HEK293 (cell line): ENCODE measurements at regions not wholly inside any gene's neighbourhood (a gene's known extent, or its start where the extent isn't known, plus 50 kb on each side); places are given as distances from the start of the nearest gene placed in this dataset.

ENCODE experiments used
- CTCF ChIP-seq: fragments of 450-650 bp; formaldehyde crosslinking; IDR thresholded peaks from 2 replicates; pipeline ENCODE4 v1.5.1; 2016; ENCODE audit warnings: missing biosample characterization, missing genetic modification characterization
- PATZ1 ChIP-seq: fragments of 450-650 bp; formaldehyde crosslinking; IDR thresholded peaks from 2 replicates; pipeline ENCODE4 v1.5.1; 2016; ENCODE audit warnings: missing biosample characterization, missing genetic modification characterization
- SCRT2 ChIP-seq: fragments of 450-650 bp; formaldehyde crosslinking; IDR thresholded peaks from 2 replicates; pipeline ENCODE4 v1.5.1; 2016; ENCODE audit warnings: missing biosample characterization, missing genetic modification characterization
- ZNF324 ChIP-seq: fragments of 450-650 bp; formaldehyde crosslinking; IDR thresholded peaks from 2 replicates; pipeline ENCODE4 v1.5.1; 2016; ENCODE audit warnings: missing biosample characterization, missing genetic modification characterization
- ZNF548 ChIP-seq: fragments of 450-650 bp; formaldehyde crosslinking; IDR thresholded peaks from 2 replicates; pipeline ENCODE4 v1.5.1; 2016; ENCODE audit warnings: missing biosample characterization, missing genetic modification characterization

GRCh38 chr9:79273311-79273710 lies 298.5 kb upstream of the TLE4 start:
- TF ChIP-seq PATZ1 (tag by site-specific recombination) (no peak), CTCF (tag by site-specific recombination) (no peak), ZNF548 (tag by site-specific recombination) (no peak), SCRT2 (tag by site-specific recombination) (no peak), ZNF324 (tag by site-specific recombination) (no peak)
